ENCODE measurements at regions not wholly inside any gene's neighbourhood (a gene's known extent, or its start where the extent isn't known, plus 50 kb on each side); places are given as distances from the start of the nearest gene placed in this dataset.

- DNase-seq (no peak), ATAC-seq (no peak)
- intact Hi-C loops (cut with DNase I), result no loop called here
- TF ChIP-seq POLR2A (IDR thresholded peaks at IDR 0.05) (no peak), CTCF (IDR thresholded peaks at IDR 0.05) (no peak)
- no peaks in the 10 kb centered on the region for H3K4me1 ChIP-seq
- 45% methylated on average over 1 of the region's 1 CpG for WGBS (ENCODE audit: insufficient coverage, low coverage, low lambda C conversion rate, missing lambda C conversion rate)
- H3K36me3 ChIP-seq, result no peaks in the 10 kb centered on the region
- H3K27me3 ChIP-seq, result no peaks in the 10 kb centered on the region
- H3K9me3 ChIP-seq, result no peaks in the 10 kb centered on the region
- H3K27ac ChIP-seq, result no peak overlapping the region
- H3K4me3 ChIP-seq, result no peak overlapping the region
Measured at GRCh38 chr2:6211236-6211635, 519.1 kb downstream of the SOX11 start.

- no peak overlapping the region for H3K27ac ChIP-seq
- no peaks in the 10 kb centered on the region for H3K4me1 ChIP-seq
- no peak overlapping the region for H3K4me3 ChIP-seq
- intact Hi-C loops (cut with DNase I), result no loop called here
- 64% methylated on average over 5 of the region's 6 CpGs for WGBS (ENCODE audit: insufficient coverage, low coverage, low lambda C conversion rate, missing lambda C conversion rate)
- no peaks in the 10 kb centered on the region for H3K36me3 ChIP-seq
- TF ChIP-seq POLR2A (IDR thresholded peaks at IDR 0.05) (no peak), CTCF (IDR thresholded peaks at IDR 0.05) (no peak)
- DNase-seq (no peak), ATAC-seq (no peak)
- no peaks in the 10 kb centered on the region for H3K27me3 ChIP-seq
- H3K9me3 ChIP-seq, result no peaks in the 10 kb centered on the region
Measured at GRCh38 chr2:6212491-6212890, 520.3 kb downstream of the SOX11 start.

GRCh38 chr2:6213056-6213780, 521.0 kb downstream of the SOX11 start:
- H3K9me3 ChIP-seq, result no peaks in the 10 kb centered on the region
- no peaks in the 10 kb centered on the region for H3K36me3 ChIP-seq
- 62% methylated on average over 3 of the region's 20 CpGs for WGBS (ENCODE audit: insufficient coverage, low coverage, low lambda C conversion rate, missing lambda C conversion rate)
- intact Hi-C loops (cut with DNase I), result no loop called here
- DNase-seq (no peak), ATAC-seq (no peak)
- H3K27me3 ChIP-seq, result no peaks in the 10 kb centered on the region
- no peaks in the 10 kb centered on the region for H3K4me1 ChIP-seq
- TF ChIP-seq CTCF (IDR thresholded peaks at IDR 0.05) (no peak), POLR2A (IDR thresholded peaks at IDR 0.05) (no peak)
- H3K4me3 ChIP-seq, result no peak overlapping the region
- no peak overlapping the region for H3K27ac ChIP-seq

GRCh38 chr2:6214471-6214870, 522.3 kb downstream of the SOX11 start:
- intact Hi-C loops (cut with DNase I), result no loop called here

More at GRCh38 chr2:6214471-6214870, 522.3 kb downstream of the SOX11 start:
- no peak for DNase-seq
- ATAC-seq, result no peak
- Histone ChIP-seq H3K4me3 (no peak overlapping the region), H3K9me3 (no peaks in the 10 kb centered on the region), H3K27me3 (no peaks in the 10 kb centered on the region), H3K36me3 (no peaks in the 10 kb centered on the region), H3K27ac (no peak overlapping the region), H3K4me1 (no peaks in the 10 kb centered on the region)
- WGBS (ENCODE audit: insufficient coverage, low coverage, low lambda C conversion rate, missing lambda C conversion rate), result 45% methylated on average over 6 of the region's 6 CpGs
- TF ChIP-seq CTCF (IDR thresholded peaks at IDR 0.05) (no peak), POLR2A (IDR thresholded peaks at IDR 0.05) (no peak)

Data from right lobe of liver (tissue), 6 donors.